ENCODE measurements at regions not wholly inside any gene's neighbourhood (a gene's known extent, or its start where the extent isn't known, plus 50 kb on each side); places are given as distances from the start of the nearest gene placed in this dataset.

- no peaks in the 10 kb centered on the region for H3K36me3 Mint-ChIP-seq (ENCODE audit: insufficient read depth)
- H3K4me1 Mint-ChIP-seq (ENCODE audit: low read depth): peaks cover 21% of the 10 kb centered on the region
- H3K27me3 Mint-ChIP-seq: no peaks in the 10 kb centered on the region
- TF ChIP-seq, protein P1, sequence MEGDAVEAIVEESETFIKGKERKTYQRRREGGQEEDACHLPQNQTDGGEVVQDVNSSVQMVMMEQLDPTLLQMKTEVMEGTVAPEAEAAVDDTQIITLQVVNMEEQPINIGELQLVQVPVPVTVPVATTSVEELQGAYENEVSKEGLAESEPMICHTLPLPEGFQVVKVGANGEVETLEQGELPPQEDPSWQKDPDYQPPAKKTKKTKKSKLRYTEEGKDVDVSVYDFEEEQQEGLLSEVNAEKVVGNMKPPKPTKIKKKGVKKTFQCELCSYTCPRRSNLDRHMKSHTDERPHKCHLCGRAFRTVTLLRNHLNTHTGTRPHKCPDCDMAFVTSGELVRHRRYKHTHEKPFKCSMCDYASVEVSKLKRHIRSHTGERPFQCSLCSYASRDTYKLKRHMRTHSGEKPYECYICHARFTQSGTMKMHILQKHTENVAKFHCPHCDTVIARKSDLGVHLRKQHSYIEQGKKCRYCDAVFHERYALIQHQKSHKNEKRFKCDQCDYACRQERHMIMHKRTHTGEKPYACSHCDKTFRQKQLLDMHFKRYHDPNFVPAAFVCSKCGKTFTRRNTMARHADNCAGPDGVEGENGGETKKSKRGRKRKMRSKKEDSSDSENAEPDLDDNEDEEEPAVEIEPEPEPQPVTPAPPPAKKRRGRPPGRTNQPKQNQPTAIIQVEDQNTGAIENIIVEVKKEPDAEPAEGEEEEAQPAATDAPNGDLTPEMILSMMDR (IDR thresholded peaks at IDR 0.05; ENCODE audit: unreplicated experiment): no peak
- H3K4me3 Mint-ChIP-seq (ENCODE audit: low read depth): no peak overlapping the region
- no peak overlapping the region for H3K27ac Mint-ChIP-seq
- H3K9me3 Mint-ChIP-seq (ENCODE audit: low read depth): no peaks in the 10 kb centered on the region
- no peak for DNase-seq (ENCODE audit: low spot score, unreplicated experiment)
Observed at GRCh38 chr18:46283895-46284295, 179.7 kb downstream of the HAUS1 start.

DNA sequence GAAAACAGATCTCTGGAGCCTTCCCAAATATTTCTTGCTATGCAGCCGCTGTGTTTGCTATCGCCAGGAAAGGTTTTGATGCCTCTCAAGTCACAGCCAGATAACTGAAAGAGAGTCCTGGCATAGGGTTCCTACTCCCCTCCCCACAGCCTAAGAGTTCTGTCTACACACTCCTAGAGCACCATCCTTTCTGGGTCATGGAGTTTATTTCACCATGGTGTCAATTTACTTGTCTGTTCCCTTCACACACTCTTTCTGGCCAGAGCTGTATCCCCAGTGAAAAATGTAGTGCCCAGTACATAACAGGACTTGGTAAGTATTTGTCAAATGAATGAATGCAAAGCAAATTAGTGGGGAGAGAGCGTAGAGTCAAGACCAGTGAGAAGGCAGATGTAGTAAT lies 185.3 kb downstream of the HAUS1 start:
- TF ChIP-seq, protein P1 (IDR thresholded peaks at IDR 0.05; ENCODE audit: unreplicated experiment): no peak
- Mint-ChIP-seq H3K27me3 (no peaks in the 10 kb centered on the region), H3K9me3 (ENCODE audit: low read depth) (no peaks in the 10 kb centered on the region), H3K4me1 (ENCODE audit: low read depth) (peaks cover 7% of the 10 kb centered on the region), H3K36me3 (ENCODE audit: insufficient read depth) (no peaks in the 10 kb centered on the region), H3K27ac (no peak overlapping the region), H3K4me3 (ENCODE audit: low read depth) (no peak overlapping the region)
- DNase-seq (ENCODE audit: low spot score, unreplicated experiment): no peak

GRCh38 chr18:46289931-46290330 lies 185.7 kb downstream of the HAUS1 start:
- no peaks in the 10 kb centered on the region for H3K27me3 Mint-ChIP-seq
- no peaks in the 10 kb centered on the region for H3K9me3 Mint-ChIP-seq (ENCODE audit: low read depth)
- no peak overlapping the region for H3K4me3 Mint-ChIP-seq (ENCODE audit: low read depth)
- no peaks in the 10 kb centered on the region for H3K36me3 Mint-ChIP-seq (ENCODE audit: insufficient read depth)
- H3K27ac Mint-ChIP-seq: no peak overlapping the region
- no peak for DNase-seq (ENCODE audit: low spot score, unreplicated experiment)
- H3K4me1 Mint-ChIP-seq (ENCODE audit: low read depth): peaks cover 7% of the 10 kb centered on the region
- TF ChIP-seq, protein P1 (IDR thresholded peaks at IDR 0.05; ENCODE audit: unreplicated experiment): no peak

- no peak overlapping the region for H3K4me3 Mint-ChIP-seq (ENCODE audit: low read depth)
- H3K27ac Mint-ChIP-seq: no peak overlapping the region
- DNase-seq (ENCODE audit: low spot score, unreplicated experiment): no peak
- H3K27me3 Mint-ChIP-seq: no peaks in the 10 kb centered on the region
- H3K36me3 Mint-ChIP-seq (ENCODE audit: insufficient read depth): no peaks in the 10 kb centered on the region
- TF ChIP-seq, protein P1 (IDR thresholded peaks at IDR 0.05; ENCODE audit: unreplicated experiment): no peak
- peaks cover 7% of the 10 kb centered on the region for H3K4me1 Mint-ChIP-seq (ENCODE audit: low read depth)
- no peaks in the 10 kb centered on the region for H3K9me3 Mint-ChIP-seq (ENCODE audit: low read depth)
Observed at GRCh38 chr18:46290440-46291020, 186.3 kb downstream of the HAUS1 start.

DNA sequence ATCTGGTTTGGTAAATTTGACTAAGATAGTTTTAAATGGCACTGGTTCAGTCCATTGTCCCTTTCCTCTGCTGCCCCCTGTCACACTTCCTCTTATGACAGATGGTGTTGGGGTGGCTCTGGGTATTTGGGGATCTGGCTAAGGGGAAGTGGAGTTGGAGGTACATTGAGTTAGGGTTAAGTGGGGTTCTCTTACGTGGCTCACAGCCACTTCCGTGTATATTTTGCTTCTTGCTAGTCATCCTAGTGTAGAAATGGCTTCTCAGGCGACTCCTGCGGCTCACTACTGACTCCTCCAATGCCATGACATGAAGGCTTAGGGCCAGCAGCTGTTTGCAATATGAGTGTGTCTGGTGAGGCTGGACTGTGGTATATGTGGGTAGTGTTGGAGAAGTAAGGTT lies 187.0 kb downstream of the HAUS1 start:
- no peaks in the 10 kb centered on the region for H3K36me3 Mint-ChIP-seq (ENCODE audit: insufficient read depth)
- no peak overlapping the region for H3K27ac Mint-ChIP-seq
- H3K27me3 Mint-ChIP-seq: no peaks in the 10 kb centered on the region
- H3K4me3 Mint-ChIP-seq (ENCODE audit: low read depth): no peak overlapping the region
- H3K4me1 Mint-ChIP-seq (ENCODE audit: low read depth): peaks cover 6% of the 10 kb centered on the region
- TF ChIP-seq, protein P1 (IDR thresholded peaks at IDR 0.05; ENCODE audit: unreplicated experiment): no peak
- H3K9me3 Mint-ChIP-seq (ENCODE audit: low read depth): no peaks in the 10 kb centered on the region
- no peak for DNase-seq (ENCODE audit: low spot score, unreplicated experiment)

All from progenitor cell of endocrine pancreas (in vitro differentiated cells).